ENCODE measurements at regions not wholly inside any gene's neighbourhood (a gene's known extent, or its start where the extent isn't known, plus 50 kb on each side); places are given as distances from the start of the nearest gene placed in this dataset.
"Not testable (repeated sequence)": the region's sequence is repeated elsewhere in the genome, so short reads cannot be mapped to it uniquely, and the experiment has no call there.

DNA sequence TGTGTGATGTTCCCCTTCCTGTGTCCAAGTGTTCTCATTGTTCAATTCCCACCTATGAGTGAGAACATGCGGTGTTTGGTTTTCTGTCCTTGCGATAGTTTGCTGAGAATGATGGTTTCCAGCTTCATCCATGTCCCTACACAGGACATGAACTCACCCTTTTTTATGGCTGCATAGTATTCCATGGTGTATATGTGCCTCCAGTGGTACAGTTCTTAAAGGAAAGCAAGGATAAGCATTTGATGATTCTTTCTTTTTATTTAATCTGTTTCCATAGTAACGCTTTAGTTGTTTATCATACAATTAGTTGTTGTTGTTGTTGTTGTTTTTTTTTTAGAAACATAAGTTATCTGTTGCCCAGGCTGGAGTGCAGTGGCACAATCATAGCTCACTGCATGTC, 133.1 kb downstream of the TSEN15 start:
- not testable (repeated sequence) for DNase-seq

DNA sequence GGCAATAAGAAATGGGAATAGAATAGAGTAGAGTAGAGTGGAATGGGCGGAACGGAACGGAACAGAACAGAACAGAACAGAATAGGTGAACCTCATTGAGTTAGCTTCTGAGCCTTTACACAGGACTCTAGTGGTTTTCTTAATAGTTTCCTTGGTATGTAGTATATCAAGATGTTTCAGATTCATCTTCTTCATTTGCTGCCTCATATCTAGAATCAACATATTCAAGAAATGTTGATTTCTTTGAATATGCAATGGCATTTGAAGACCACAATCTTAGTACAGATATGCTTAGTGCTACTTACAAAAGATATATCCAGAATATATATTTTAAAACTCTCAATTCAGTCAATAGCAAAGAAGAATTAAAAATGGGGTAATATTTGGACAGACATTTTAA, 133.8 kb downstream of the TSEN15 start:
- DNase-seq = no peak

DNA sequence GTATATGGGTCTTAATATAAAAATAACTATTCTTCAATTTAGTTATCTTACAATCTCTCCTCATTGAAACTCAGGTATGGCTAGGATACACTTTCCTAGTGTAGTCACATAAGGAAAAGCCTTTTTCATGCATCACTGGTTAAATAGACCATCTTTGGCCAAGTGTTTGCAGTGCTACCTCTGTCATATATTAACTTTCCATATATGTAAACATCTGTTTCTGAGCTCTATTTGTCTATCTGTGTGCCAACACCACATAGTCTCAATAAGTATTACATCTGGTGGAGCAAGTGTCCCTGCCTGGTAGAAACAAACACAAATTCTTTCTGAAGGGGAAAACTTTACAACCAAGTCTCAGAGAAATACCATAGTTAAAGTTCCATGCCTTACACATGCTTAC, 134.6 kb downstream of the TSEN15 start:
- DNase-seq = no peak

DNA sequence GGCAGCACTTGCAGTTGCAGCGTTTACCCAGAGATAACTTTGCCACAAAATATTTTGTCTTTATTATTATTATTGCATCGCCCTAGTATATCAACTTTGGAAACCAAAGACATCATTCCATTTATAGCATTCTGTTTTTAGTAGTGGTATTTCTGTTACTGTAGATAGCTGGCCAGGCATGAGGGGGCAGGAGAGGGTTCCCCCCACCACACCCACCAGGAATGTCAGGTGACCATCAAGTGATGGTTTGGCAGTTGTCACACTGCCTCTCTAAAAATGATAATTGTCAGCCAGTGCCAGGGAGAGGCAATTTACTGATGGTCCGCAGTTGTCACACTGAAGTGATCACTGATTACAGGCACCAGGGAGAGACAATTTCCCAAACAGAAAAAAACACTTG, 135.6 kb downstream of the TSEN15 start:
- no peak for DNase-seq

DNA sequence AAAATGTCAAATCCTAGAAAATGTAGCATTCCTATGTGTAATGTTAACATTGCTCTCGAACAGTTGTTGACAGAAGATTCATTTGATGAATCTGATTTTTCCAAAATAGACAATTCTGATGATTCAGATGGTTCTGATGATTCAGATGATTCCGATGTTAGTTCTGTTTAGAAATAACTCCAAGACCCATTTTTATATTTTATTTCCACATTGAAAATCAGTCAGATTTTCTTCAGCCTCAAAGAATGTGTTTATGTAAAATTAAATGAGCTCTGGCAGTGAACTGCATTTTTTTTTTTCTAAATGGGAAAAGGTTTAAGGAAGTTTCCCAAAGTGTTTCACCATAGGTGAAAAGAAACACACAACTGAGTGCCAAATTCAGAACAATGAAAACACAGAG, 136.5 kb downstream of the TSEN15 start:
- no peak for DNase-seq

DNA sequence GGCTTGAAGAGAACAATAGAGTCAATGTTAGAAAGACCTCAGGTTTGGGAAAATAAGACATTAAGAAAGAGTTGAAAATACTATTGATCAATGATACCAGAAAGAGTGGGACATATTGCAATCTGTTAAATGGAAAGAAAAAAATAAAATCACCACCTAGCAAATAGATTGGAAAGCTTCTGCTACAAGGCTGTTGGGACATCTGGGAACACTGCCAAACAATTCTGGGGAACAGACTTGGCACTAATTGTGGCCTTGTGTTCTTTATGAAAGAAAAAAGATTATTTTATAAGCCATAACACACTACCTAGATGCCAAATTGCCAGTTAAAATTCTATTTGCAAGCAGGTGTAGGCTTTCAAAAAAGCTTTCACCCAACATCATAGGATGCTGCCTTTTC, 137.8 kb downstream of the TSEN15 start:
- no peak for DNase-seq

DNA sequence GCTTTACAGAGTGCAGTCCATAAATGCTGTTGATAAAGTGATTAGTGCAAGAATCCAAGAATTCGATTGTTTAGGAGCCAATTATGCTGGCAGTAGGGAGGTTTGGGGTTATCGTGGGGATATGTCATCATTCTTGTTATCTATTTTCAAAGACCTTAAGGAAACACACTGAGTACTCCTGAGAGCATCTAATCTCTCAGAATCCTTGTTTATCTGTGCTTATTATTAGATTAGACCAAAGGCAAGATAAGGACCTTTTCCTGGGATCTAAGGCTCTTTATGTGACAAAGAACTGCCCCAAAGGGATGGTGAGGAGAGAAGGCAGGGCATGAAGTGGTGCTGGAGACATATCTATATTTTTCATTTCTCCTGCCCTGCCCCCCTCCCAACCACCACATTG, 139.1 kb downstream of the TSEN15 start:
- no peak for DNase-seq

DNA sequence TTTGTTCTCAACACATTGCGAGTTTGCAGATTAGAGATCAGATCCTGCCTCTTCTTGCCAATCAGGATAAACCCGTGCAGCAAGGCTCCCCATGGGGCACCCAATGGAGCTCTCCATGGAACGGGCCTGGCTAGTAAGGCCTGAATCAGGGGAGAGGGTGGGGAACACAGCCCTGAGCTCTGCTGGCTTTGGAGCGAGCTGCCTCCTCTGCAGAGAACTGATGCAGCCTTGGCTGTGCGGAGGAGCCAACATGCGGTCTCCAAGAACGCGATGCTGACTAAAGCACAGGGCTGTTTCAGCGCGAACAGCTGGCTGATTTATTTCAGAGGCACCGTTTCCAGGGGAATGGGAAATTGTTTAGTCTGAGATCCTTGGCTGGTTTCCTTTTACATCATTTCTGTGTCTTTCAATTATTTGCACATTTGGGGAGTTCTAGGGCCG, 139.7 kb downstream of the TSEN15 start:
- peak; percentile 65 for DNase-seq

DNA sequence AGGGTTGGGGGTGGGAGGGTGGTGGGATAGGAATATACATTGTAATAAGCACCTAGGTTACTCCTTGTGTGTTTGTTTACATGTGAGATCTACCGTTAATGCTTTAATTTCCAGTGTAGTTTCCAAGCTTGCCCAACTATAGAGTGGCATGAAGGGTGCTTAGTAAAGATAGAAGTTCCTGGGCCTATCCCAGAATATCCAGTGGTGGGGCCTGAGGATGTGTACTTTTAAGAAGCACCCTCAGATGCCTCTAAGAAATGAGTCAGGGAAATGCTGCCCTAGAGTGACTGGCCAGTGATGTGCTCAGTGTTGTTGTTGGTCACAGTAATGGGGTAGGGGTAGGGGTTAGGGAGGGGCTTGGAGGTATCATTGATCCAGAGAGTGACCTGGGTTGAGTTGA, 141.3 kb downstream of the TSEN15 start:
- DNase-seq = no peak

DNA sequence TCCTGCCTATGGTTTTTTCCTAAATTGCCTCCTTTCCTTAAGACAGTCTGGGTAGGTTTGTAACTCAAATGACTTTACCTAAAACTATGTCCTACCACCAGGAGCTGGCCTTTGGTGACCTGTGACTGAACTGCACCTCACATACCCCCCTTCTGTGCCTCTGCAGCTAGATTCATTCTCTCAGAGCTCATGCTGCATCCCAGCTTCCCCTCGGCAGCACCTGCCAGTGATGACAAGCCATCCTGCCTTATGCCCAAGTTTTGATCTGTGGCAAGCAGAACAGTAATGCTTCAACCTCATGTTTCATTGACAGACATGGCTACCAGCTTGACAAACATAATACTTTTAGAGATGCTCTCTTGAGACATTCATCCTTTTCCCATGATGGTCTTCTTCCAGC, 141.9 kb downstream of the TSEN15 start:
- no peak for DNase-seq

DNA sequence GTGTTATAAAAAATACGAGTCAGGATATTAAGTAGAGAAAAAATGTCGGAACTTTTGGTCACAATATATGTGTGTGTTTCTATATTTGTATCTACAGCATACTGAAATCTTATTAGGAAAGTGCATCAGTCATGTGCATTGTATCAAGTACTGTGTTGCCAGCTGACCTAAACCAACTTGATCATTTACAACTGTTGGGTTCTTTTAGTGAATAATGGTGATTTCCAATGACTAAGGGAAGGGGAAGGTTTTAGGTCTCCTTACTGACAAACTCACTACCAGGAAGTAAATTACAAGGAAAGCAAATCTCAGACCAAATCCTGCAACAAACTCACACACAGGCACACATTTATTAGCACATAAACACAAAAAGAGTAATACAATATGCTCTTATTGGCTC, 142.7 kb downstream of the TSEN15 start:
- no peak for DNase-seq

DNA sequence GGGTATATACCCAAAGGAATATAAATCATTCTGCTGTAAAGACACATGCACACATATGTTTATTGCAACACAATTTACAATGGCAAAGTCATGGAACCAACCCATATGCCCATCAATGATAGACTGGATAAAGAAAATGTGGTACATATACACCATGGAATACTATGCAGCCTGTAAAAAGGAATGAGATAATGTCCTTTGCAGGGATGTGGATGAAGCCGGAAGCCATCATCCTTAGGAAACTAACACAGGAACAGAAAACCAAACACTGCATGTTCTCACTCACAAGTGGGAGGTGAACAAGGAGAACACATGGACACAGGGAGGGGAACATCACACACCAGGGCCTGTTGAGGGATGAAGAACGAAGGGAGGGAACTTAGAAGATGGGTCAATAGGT, 144.2 kb downstream of the TSEN15 start:
- DNase-seq = not testable (repeated sequence)

DNA sequence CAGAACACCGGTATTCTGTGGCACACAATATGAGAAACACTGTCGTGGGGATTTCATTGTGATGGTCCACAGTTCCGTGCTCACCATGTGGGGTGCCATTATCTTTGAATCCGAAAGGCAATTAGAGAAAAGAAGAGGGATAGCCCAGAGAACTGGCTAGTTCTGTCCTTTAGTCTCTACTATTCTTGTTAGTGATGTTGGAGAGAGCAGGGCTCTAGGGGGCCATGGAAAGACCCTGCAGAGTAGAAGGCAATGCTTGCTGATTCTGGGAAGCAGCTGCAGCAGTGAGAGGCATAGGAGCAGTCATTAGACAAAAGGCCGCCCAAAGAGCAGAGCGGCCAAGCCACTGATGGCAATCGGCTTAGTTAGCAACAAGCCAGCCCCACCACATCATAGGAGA, 146.3 kb downstream of the TSEN15 start:
- no peak for DNase-seq

DNA sequence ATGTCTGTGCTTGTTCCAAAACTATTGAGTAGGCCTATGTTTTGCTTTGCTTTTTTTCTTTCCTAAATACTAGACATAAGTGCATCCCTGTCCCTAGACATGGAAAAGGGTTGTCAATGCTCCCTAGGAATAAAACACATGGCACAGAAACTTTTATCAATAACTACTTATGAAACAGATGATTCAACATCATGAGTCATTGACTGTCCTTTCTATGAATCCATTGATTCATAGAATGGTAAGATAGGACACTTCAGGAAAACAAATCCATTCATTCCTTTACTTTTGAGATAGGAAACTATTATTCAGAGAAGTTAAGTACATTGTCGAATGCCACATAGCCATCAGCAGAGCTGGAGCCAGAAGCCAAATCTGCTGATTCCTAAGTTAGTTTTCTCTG, 147.5 kb downstream of the TSEN15 start:
- DNase-seq = peak; percentile 43

DNA sequence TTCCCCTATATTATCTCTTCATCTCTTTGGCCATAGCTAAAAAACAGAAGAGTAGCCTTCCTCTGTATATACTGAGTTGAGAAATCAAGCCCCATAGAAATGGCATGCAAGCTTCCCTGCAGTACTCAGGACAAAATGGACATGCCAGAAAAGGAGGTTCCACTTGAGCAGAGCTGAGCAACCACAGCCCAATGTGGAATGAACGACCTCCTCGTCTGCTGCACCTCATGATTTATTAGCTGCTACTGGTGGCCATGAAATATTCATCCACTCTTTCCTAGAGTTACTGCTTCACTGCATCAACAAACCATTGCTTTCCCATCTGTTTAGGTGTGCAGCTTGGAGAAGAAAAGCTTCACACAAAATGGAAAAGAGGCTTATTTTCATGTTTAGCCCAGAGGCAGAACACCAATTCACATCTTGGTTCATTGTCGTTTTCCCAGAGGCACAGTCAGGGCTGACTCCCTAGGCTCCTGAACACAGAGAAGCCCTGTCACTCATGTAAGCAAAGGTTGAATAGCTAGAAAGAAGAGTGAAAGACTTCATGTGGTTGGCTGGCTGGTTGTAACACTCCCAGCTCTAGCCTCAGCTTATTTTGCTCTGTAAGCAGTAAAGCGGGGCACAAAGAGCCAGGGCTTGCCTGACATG, 148.0 kb downstream of the TSEN15 start:
- DNase-seq = no peak

DNA sequence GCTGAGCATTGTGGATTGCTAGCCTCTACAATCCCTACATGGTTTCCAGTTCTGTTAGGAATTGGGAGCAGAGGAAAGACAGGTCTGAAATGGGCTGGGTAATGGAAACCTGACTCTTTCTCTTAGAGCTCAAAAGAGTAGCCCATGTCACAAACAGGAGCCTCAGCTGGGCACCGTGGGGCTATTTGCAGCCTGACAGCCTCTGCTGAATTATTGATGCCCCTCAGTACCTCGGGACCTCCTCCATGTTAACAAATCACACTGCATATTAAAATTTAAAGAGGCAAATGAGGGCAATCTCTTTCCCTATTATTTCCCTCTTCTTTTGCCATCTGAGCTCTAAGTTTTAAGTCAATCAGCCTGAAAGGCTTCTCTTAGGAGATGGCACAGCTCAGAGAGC, 157.1 kb downstream of the TSEN15 start:
- no peak for DNase-seq

DNA sequence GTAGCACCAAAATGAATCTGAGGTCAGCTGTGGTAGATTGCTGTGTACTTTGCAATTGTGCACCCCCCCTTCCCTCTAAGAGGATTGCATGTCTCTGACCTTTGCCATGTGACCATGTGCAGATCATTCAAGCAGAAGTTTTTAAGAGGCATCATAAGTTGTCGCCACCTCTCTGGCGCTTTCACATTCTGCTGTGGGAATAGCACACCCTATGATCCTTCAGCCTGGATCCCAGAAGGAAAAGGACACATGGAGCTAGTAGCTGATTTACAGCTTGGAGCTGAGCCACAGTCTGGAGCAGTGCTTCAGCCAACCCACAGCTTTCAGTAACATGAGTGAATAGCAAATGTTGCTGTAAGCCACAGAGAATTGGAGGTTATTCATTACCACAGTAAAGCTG, 158.5 kb downstream of the TSEN15 start:
- DNase-seq = peak; percentile 37

DNA sequence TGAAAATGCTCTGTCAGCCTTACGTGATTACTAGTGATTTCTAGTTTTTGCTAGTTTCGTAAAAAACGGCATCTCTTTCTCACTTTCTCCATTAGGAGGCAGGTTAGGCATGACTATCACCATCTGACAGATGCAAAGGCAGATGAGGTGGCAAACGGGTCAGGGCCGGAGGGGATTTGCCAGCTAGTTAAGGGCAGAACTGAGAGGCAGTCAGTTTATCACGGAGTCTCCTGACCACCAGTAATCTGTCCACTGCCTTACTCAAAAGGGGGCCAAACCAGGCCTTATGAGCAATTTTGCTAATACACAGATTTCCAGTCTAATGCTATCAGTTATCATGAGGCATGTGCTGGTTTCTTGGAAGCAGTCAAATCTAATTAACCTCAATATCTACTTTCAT, 159.3 kb downstream of the TSEN15 start:
- DNase-seq = no peak

DNA sequence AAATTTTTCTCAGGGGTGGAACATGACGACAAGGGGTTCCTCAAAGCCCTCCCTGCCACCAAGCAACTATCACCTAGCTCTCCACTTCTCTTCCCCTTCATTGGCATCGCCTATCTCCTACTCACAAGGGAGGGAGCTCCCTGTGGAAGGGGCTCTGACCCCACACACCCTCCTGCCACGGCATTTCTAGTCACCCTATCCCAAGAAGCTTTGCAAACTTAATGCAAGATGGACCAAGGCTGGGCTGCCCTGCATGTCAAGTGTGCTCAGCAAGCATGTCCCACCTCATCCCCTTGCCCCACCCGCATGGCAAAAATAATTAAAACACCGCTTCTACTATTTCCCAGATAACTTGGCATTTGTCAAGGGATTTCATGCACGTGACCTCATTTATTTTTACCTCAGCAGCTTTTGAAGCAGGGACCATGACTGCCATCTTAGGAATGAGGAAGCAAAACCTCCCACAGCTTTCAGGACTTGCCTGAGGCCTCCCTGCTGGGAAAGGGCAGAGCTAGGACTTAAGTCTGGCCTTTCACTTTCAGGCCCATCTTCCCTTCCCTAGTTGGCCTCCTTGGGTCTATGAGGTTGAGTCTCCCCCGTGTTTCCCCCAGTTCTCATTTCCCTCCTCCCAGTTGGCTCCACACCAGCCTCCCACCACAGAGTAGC, 161.3 kb downstream of the TSEN15 start:
- DNase-seq = peak; percentile 61

DNA sequence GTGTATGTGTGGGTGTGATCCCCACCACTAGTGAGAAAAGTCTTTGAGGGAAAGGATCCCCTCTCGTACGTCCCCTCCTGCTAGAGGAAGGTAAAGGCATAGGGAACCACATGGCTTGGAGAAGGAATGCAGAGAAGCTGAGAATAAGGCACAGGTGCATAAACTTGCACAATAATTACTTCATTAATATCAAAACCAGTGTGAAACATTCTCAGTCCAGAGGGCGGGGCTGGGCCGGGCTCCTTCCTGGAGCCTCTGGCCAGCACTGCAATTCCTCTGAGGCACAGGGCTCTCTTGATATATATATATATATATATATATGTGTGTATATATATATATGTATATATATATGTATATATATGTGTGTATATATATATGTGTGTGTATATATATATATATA, 162.6 kb downstream of the TSEN15 start:
- DNase-seq = no peak

DNA sequence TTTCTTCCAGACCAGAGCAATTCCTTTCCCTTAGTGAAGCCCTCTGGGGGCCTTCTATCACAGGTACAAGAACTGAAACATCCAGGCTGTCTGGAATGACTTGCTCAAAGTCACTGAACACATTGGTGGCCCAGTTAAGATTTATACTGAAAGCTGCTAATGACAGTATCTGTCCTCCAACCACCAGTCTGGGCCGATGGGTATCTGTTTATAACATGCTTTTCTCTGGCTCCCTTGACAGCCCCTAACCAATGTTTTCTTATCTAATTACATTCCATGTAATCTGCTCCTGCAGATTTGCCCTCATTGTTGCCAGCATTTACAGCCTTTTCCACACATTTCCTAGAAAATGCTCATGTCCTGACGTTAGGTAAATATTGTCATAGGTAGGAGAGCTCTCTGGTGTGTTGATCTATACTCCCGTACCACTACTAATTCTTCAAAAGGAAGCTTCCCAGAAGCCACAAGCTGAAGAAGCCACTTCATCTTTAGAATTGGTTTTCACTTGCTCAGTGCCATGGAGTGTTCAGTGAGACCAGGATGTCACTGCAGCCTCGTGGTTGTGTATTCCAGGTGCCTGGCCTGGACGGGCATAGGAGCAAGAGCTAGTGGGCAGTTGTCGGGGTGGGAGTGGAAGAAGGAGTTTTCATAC, 163.9 kb downstream of the TSEN15 start:
- no peak for DNase-seq

DNA sequence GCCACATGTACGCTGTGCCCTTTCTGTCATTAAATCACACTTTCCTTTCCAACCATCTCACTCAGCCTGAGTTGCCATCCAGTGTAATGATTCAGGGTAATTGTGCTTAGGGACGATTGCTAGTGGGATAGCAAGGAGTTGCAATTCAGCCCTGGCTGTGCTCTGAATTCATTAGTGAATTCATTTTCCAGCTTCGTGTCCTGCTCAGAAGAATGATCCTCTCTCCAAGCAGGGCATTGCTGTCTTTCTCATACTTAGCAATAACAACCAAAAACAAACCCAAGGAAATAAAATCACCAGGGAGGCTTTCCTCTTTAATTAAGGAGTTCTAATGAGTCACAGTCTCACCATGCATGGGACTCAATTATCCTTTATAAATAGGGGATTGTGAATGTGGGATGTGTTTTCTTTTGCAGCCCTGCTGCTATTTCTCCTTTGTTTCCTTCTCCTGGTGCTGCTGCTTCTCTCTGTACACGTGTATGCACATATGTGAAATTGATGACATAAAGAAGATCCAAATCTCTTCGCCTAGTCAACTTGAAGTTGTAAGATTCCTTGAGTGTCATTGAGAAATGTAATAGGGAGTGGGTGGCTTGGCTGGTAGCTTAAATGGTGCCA, 167.0 kb downstream of the TSEN15 start:
- no peak for DNase-seq

DNA sequence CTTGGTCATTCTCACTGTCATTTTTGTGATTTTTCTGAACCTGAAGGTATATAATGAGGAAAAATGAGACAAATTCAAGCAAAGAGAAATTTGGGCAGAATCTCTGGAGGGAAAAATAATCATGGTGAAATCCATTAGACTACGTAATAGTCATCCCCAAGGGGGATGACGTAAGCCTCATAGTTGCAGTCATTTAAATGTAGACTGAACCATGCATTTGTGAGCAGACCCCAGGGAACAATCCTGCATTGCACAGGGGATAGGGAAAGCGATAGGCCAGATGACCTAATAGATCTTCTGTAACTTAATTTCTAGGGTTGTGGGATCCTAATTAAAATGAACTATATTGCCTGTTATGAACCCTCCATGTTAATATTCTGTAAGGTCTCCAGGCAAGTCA, 167.4 kb upstream of the C1orf21 start:
- no peak for DNase-seq

DNA sequence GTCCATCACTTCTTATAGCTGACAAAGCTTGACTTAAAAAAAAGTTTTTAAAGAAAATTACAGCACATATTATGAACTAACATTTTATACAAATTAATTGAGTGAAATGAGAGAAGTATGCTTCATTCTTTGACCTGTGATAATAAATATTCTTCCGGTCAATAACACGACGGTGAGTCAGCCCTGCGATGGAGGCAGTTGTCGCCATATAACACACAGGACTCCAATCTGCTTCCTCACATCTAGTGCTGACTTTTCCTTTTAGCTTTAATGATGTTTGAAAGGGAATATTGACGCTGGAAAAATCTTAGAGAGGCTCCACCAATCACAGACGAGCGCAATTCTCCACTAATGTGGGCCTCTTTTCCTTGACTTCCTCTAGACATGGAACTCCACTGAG, 166.9 kb upstream of the C1orf21 start:
- no peak for DNase-seq
